Panc1 (cell line): ENCODE measurements at regions not wholly inside any gene's neighbourhood (a gene's known extent, or its start where the extent isn't known, plus 50 kb on each side); places are given as distances from the start of the nearest gene placed in this dataset.

ENCODE experiments used
- ATAC-seq: fragments of 200-7000 bp; cut with Tn5 transposase; 2 replicates; pipeline ENCODE4 v1.9.1; 2020; ENCODE audit warnings: mild to moderate bottlenecking, moderate library complexity
- BruUV-seq: library from RNA; stranded (reverse); fragments of 400-500 nt; replicated peaks from 2 replicates; lab custom pipeline; 2021; lab: Mats Ljungman, UMichigan
- CTCF ChIA-PET: fragments of 300-600 bp; sonication (Branson Sonifier 250); formaldehyde crosslinking; loops from one replicate; lab custom pipeline; 2022; ENCODE audit warnings: antibody characterized with exemption; lab: Charles Lee
- POLR2A ChIA-PET: fragments of 300-600 bp; sonication (Branson Sonifier 250); formaldehyde crosslinking; loops from one replicate; lab custom pipeline; 2022; ENCODE audit warnings: antibody characterized with exemption; lab: Charles Lee
- DNase-seq: peaks from one replicate; pipeline ENCODE4 v3.0.0-alpha.2; 2010; ENCODE audit warnings: low read depth, low spot score
- H3K27ac ChIP-seq: 2 replicates; pipeline ENCODE4 v1.5.1; 2011; ENCODE audit warnings: mild to moderate bottlenecking, low read length, inconsistent platforms
- H3K27me3 ChIP-seq: fragments of 200-500 bp; sonication (Bioruptor generic); 2 replicates; pipeline ENCODE4 v1.6.0; 2014; ENCODE audit warnings: low read length, inconsistent platforms; ENCODE audit not compliant: control insufficient read depth, insufficient read depth
- H3K36me3 ChIP-seq: fragments of 200-500 bp; sonication (Bioruptor generic); 2 replicates; pipeline ENCODE4 v1.5.1; 2014; ENCODE audit warnings: inconsistent platforms, mild to moderate bottlenecking, low read length, moderate library complexity; ENCODE audit not compliant: control insufficient read depth, insufficient read depth
- H3K4me1 ChIP-seq: 2 replicates; pipeline ENCODE4 v1.5.1; 2011; ENCODE audit warnings: inconsistent platforms, mild to moderate bottlenecking, low read length, moderate library complexity; ENCODE audit not compliant: control insufficient read depth, insufficient read depth
- H3K4me3 ChIP-seq, 2 experiments: 2 replicates each; pipeline ENCODE4 v1.5.1; 2011 to 2012; ENCODE audit warnings: low read depth in 2 of 2, low read length in 2 of 2, mild to moderate bottlenecking in 2 of 2, inconsistent platforms in 1 of 2, moderate library complexity in 1 of 2
- H3K9me3 ChIP-seq: fragments of 200-500 bp; sonication (Bioruptor generic); 2 replicates; pipeline ENCODE4 v1.5.1; 2014; ENCODE audit warnings: low read depth, mild to moderate bottlenecking, inconsistent platforms, low read length, moderate library complexity; ENCODE audit not compliant: control insufficient read depth, insufficient read depth
- CTCF ChIP-seq: fragments of 450-650 bp; IDR thresholded peaks from 2 replicates; pipeline ENCODE4 v1.5.1; 2017; ENCODE audit warnings: mild to moderate bottlenecking
- POLR2AphosphoS5 ChIP-seq: IDR thresholded peaks from 2 replicates; pipeline ENCODE4 v1.6.1; 2012; ENCODE audit warnings: mild to moderate bottlenecking, low read depth, low read length, moderate library complexity
- REST ChIP-seq, 2 experiments: IDR thresholded peaks; 2 replicates each; pipeline ENCODE4 v1.6.1; 2011 to 2012; ENCODE audit warnings: low read depth in 2 of 2, control low read depth in 1 of 2, low read length in 1 of 2, mild to moderate bottlenecking in 1 of 2, moderate library complexity in 1 of 2; ENCODE audit not compliant: insufficient read depth in 1 of 2
- SIN3A ChIP-seq: IDR thresholded peaks from 2 replicates; pipeline ENCODE4 v1.6.1; 2012; ENCODE audit warnings: low read depth, mild to moderate bottlenecking, low read length, moderate library complexity, borderline replicate concordance; ENCODE audit not compliant: insufficient read depth
- TCF7L2 ChIP-seq: IDR thresholded peaks from 2 replicates; pipeline ENCODE4 v1.6.1; 2011; ENCODE audit warnings: mild to moderate bottlenecking, low read depth, low read length, inconsistent platforms
- in situ Hi-C: cut with HindIII; loops from 2 replicates; pipeline ENCODE4 v1.10.0; 2016; ENCODE audit warnings: low sequenced_read_pairs, low pct_unique_long_range_greater_than_20kb
- intact Hi-C: fragments of 100-400 bp; cut with micrococcal nuclease; formaldehyde crosslinking; loops from one replicate; pipeline ENCODE4 v1.10.0; 2022; ENCODE audit not compliant: unreplicated experiment

- H3K27me3 ChIP-seq: no peaks in the 10 kb centered on the region
- no peak for ATAC-seq
- ChIA-PET POLR2A (no interaction called here), CTCF (no interaction called here)
- no peaks in the 10 kb centered on the region for H3K9me3 ChIP-seq
- in situ Hi-C loops: no loop called here
- H3K27ac ChIP-seq: no peak overlapping the region
- TF ChIP-seq POLR2AphosphoS5 (no peak), CTCF (no peak), REST (IDR thresholded peaks at IDR 0.05; ENCODE audit: insufficient read depth in 1 of 2, low read depth in 2 of 2, low read length in 1 of 2) (no peak), TCF7L2 (no peak), SIN3A (no peak)
- no peak overlapping the region for H3K4me3 ChIP-seq
- DNase-seq: no peak
- BruUV-seq: no TSS peak
- H3K4me1 ChIP-seq: no peaks in the 10 kb centered on the region
- no peaks in the 10 kb centered on the region for H3K36me3 ChIP-seq
- intact Hi-C loops: no loop called here
These were observed 178.7 kb upstream of the TMTC1 start for GRCh38 chr12:29962276-29963035.

GRCh38 chr12:29961231-29961630 lies 177.5 kb upstream of the TMTC1 start:
- Histone ChIP-seq H3K36me3 (no peaks in the 10 kb centered on the region), H3K9me3 (no peaks in the 10 kb centered on the region), H3K4me1 (no peaks in the 10 kb centered on the region), H3K27ac (no peak overlapping the region), H3K27me3 (no peaks in the 10 kb centered on the region), H3K4me3 (no peak overlapping the region)
- ChIA-PET POLR2A (no interaction called here), CTCF (no interaction called here)
- DNase-seq (no peak), ATAC-seq (no peak)
- TF ChIP-seq TCF7L2: no peak
- TF ChIP-seq POLR2AphosphoS5: no peak
- TF ChIP-seq CTCF: no peak
- no peak for TF ChIP-seq REST (IDR thresholded peaks at IDR 0.05; ENCODE audit: insufficient read depth in 1 of 2, low read depth in 2 of 2, low read length in 1 of 2)
- TF ChIP-seq SIN3A: no peak
- intact Hi-C loops (no loop called here), in situ Hi-C loops (no loop called here)
- BruUV-seq: no TSS peak
